H9 (cell line): ENCODE measurements at regions not wholly inside any gene's neighbourhood (a gene's known extent, or its start where the extent isn't known, plus 50 kb on each side); places are given as distances from the start of the nearest gene placed in this dataset.

Experiments
- DNase-seq: peaks from one replicate; pipeline ENCODE4 v3.0.0-alpha.2; 2017
- H2AFZ ChIP-seq: one replicate; pipeline ENCODE4 v1.6.1; 2013; ENCODE audit warnings: mild to moderate bottlenecking, low read length, control low read depth, moderate library complexity
- H2AK5ac ChIP-seq: 2 replicates; pipeline ENCODE4 v1.6.1; 2013; ENCODE audit warnings: low read length, control low read depth, mixed read lengths; ENCODE audit not compliant: insufficient read length
- H2BK120ac ChIP-seq: one replicate; pipeline ENCODE4 v1.6.1; 2013; ENCODE audit warnings: low read depth, mild to moderate bottlenecking, low read length, control low read depth, inconsistent platforms; ENCODE audit not compliant: poor library complexity, severe bottlenecking
- H2BK12ac ChIP-seq: 2 replicates; pipeline ENCODE4 v1.6.1; 2013; ENCODE audit warnings: low read length, control low read depth, mixed read lengths, low read depth; ENCODE audit not compliant: insufficient read length
- H2BK15ac ChIP-seq: 2 replicates; pipeline ENCODE4 v1.6.1; 2013; ENCODE audit warnings: low read depth, low read length, control low read depth
- H2BK20ac ChIP-seq: one replicate; pipeline ENCODE4 v1.6.1; 2013; ENCODE audit warnings: low read depth, mild to moderate bottlenecking, low read length, control low read depth, inconsistent platforms; ENCODE audit not compliant: poor library complexity, severe bottlenecking
- H2BK5ac ChIP-seq: 2 replicates; pipeline ENCODE4 v1.6.1; 2013; ENCODE audit warnings: low read length, control low read depth, mixed read lengths; ENCODE audit not compliant: insufficient read length
- H3K14ac ChIP-seq: 2 replicates; pipeline ENCODE4 v1.6.1; 2013; ENCODE audit warnings: low read length, control low read depth; ENCODE audit not compliant: insufficient read depth
- H3K18ac ChIP-seq: 2 replicates; pipeline ENCODE4 v1.6.1; 2013; ENCODE audit warnings: low read depth, mild to moderate bottlenecking, mixed read lengths, low read length, control low read depth; ENCODE audit not compliant: insufficient read length
- H3K23ac ChIP-seq: 2 replicates; pipeline ENCODE4 v1.6.1; 2013; ENCODE audit warnings: low read length, control low read depth, mixed read lengths, low read depth; ENCODE audit not compliant: insufficient read length
- H3K23me2 ChIP-seq: 2 replicates; pipeline ENCODE4 v1.6.1; 2013; ENCODE audit warnings: low read depth, mild to moderate bottlenecking, mixed read lengths, low read length, control low read depth; ENCODE audit not compliant: insufficient read length, poor library complexity, severe bottlenecking
- H3K27ac ChIP-seq: 2 replicates; pipeline ENCODE4 v1.5.1; 2013; ENCODE audit warnings: low read length, control low read depth, mixed read lengths, low read depth; ENCODE audit not compliant: insufficient read length
- H3K27me3 ChIP-seq: 2 replicates; pipeline ENCODE4 v1.6.1; 2013; ENCODE audit warnings: low read length, control low read depth, inconsistent platforms; ENCODE audit not compliant: insufficient read depth
- H3K4ac ChIP-seq: 2 replicates; pipeline ENCODE4 v1.6.1; 2013; ENCODE audit warnings: low read depth, mild to moderate bottlenecking, control low read depth, inconsistent platforms, low read length, moderate library complexity
- H3K4me1 ChIP-seq: 2 replicates; pipeline ENCODE4 v1.6.1; 2013; ENCODE audit warnings: low read length, control low read depth, inconsistent platforms; ENCODE audit not compliant: insufficient read depth
- H3K4me2 ChIP-seq: 2 replicates; pipeline ENCODE4 v1.6.1; 2013; ENCODE audit warnings: low read length, control low read depth, mixed read lengths; ENCODE audit not compliant: insufficient read length, insufficient read depth
- H3K56ac ChIP-seq: 2 replicates; pipeline ENCODE4 v1.6.1; 2013; ENCODE audit warnings: low read depth, mild to moderate bottlenecking, mixed read lengths, low read length, control low read depth; ENCODE audit not compliant: insufficient read length
- H3K79me1 ChIP-seq: 2 replicates; pipeline ENCODE4 v1.6.1; 2013; ENCODE audit warnings: low read depth, mild to moderate bottlenecking, moderate library complexity, low read length, control low read depth, inconsistent platforms; ENCODE audit not compliant: insufficient read depth, poor library complexity, severe bottlenecking
- H3K79me2 ChIP-seq: 2 replicates; pipeline ENCODE4 v1.6.1; 2013; ENCODE audit warnings: low read length, control low read depth, inconsistent platforms; ENCODE audit not compliant: insufficient read depth
- H3K9ac ChIP-seq: 2 replicates; pipeline ENCODE4 v1.6.1; 2013; ENCODE audit warnings: low read length, control low read depth, mixed read lengths; ENCODE audit not compliant: insufficient read length; ENCODE audit errors: extremely low read depth
- H3K9me3 ChIP-seq: one replicate; pipeline ENCODE4 v1.6.1; 2013; ENCODE audit warnings: low read depth, low read length, inconsistent platforms; ENCODE audit not compliant: control insufficient read depth
- H3T11ph ChIP-seq: one replicate; pipeline ENCODE4 v1.6.1; 2013; ENCODE audit warnings: mild to moderate bottlenecking, low read length, control low read depth, inconsistent platforms
- H4K20me1 ChIP-seq: one replicate; pipeline ENCODE4 v1.6.1; 2013; ENCODE audit not compliant: control insufficient read depth, insufficient read length, insufficient read depth
- H4K5ac ChIP-seq: 2 replicates; pipeline ENCODE4 v1.6.1; 2013; ENCODE audit warnings: low read depth, mild to moderate bottlenecking, mixed read lengths, low read length, control low read depth; ENCODE audit not compliant: insufficient read length
- H4K8ac ChIP-seq: replicated peaks from 2 replicates; pipeline ENCODE4 v1.6.1; 2013; ENCODE audit warnings: low read length, control low read depth, mixed read lengths, low read depth; ENCODE audit not compliant: insufficient read length
- H4K91ac ChIP-seq: 2 replicates; pipeline ENCODE4 v1.6.1; 2013; ENCODE audit warnings: low read depth, mild to moderate bottlenecking, moderate library complexity, mixed read lengths, low read length, control low read depth; ENCODE audit not compliant: insufficient read length
- H3K27ac Mint-ChIP-seq, 3 experiments: 2 replicates in 2 of 3; 3 replicates in 1 of 3; pipeline ENCODE4 v1.8.0; 2020 to 2021; ENCODE audit warnings: mixed read lengths in 3 of 3, mild to moderate bottlenecking in 1 of 3, moderate library complexity in 1 of 3
- H3K27me3 Mint-ChIP-seq: 2 replicates; pipeline ENCODE4 v1.8.0; 2021; ENCODE audit warnings: low read depth, mild to moderate bottlenecking, moderate library complexity, mixed read lengths
- H3K36me3 Mint-ChIP-seq, 3 experiments: 2 replicates in 2 of 3; 3 replicates in 1 of 3; pipeline ENCODE4 v1.8.0; 2020 to 2021; ENCODE audit warnings: low read depth in 3 of 3, mixed read lengths in 3 of 3; ENCODE audit not compliant: insufficient read depth in 1 of 3
- H3K4me1 Mint-ChIP-seq, 2 experiments: 2 replicates each; pipeline ENCODE4 v1.8.0; 2020; ENCODE audit warnings: mixed read lengths in 2 of 2
- H3K4me3 Mint-ChIP-seq, 2 experiments: 2 replicates in 1 of 2; 3 replicates in 1 of 2; pipeline ENCODE4 v1.8.0; 2020 to 2021; ENCODE audit warnings: mild to moderate bottlenecking in 2 of 2, mixed read lengths in 2 of 2, moderate library complexity in 1 of 2
- H3K9me3 Mint-ChIP-seq, 2 experiments: 2 replicates in 1 of 2; 3 replicates in 1 of 2; pipeline ENCODE4 v1.8.0; 2020; ENCODE audit warnings: mild to moderate bottlenecking in 2 of 2, mixed read lengths in 2 of 2, moderate library complexity in 1 of 2
- CTCF ChIP-seq: fragments of 200-600 bp; sonication (generic); conservative IDR thresholded peaks from 3 replicates; pipeline ENCODE4 v1.8.0; 2021; ENCODE audit warnings: antibody characterized with exemption, mild to moderate bottlenecking
- WGBS: extraction: QIAGEN DNeasy Blood & Tissue Kit; methylation state at CpG from one replicate; pipeline ENCODE4 v1.1.7; 2013; ENCODE audit warnings: missing lambda C conversion rate, low lambda C conversion rate, mixed read lengths; ENCODE audit not compliant: insufficient read length; ENCODE audit errors: extremely low coverage; 5-methylcytosine and 5-hydroxymethylcytosine counted together

GRCh38 chr3:35484929-35485530, 154.3 kb upstream of the ARPP21 start:
- Histone ChIP-seq H3K27me3 (no peaks in the 10 kb centered on the region), H3K79me2 (no peaks in the 10 kb centered on the region), H2BK15ac (no peak overlapping the region), H3K23ac (no peak overlapping the region), H3K9me3 (no peaks in the 10 kb centered on the region), H2BK5ac (no peak overlapping the region), H4K8ac (no peak overlapping the region), H3K4ac (no peak overlapping the region), H2BK20ac (no peak overlapping the region), H3K14ac (no peak overlapping the region), H3K79me1 (no peaks in the 10 kb centered on the region), H3K27ac (no peak overlapping the region), H4K5ac (no peak overlapping the region), H3K9ac (no peak overlapping the region), H3K56ac (no peak overlapping the region), H3K18ac (no peak overlapping the region), H3K23me2 (no peaks in the 10 kb centered on the region), H4K20me1 (no peaks in the 10 kb centered on the region), H2AK5ac (no peak overlapping the region), H2BK120ac (no peak overlapping the region), H2AFZ (no peak overlapping the region), H4K91ac (no peak overlapping the region), H3K4me2 (no peak overlapping the region), H2BK12ac (no peak overlapping the region), H3T11ph (no peak overlapping the region), H3K4me1 (no peaks in the 10 kb centered on the region)
- DNase-seq: no peak
- Mint-ChIP-seq H3K4me3 (no peak overlapping the region), H3K27me3 (no peaks in the 10 kb centered on the region; the same call in 1 of the 2 replicates), H3K9me3 (peaks cover 12 to 13% of the 10 kb centered on the region in 2 experiments; a peak in 4 of 5 replicates), H3K27ac (no peak overlapping the region), H3K36me3 (peaks cover 0 to 8% (median 2%) of the 10 kb centered on the region in 3 experiments; a peak in 3 of 7 replicates), H3K4me1 (peaks cover 27 to 37% of the 10 kb centered on the region in 2 experiments)
- no peak for TF ChIP-seq CTCF
- no CpG with 5 or more reads among the region's 1 CpG for WGBS
